GM13976 (cell line): ENCODE measurements at regions not wholly inside any gene's neighbourhood (a gene's known extent, or its start where the extent isn't known, plus 50 kb on each side); places are given as distances from the start of the nearest gene placed in this dataset.

Experiments
- DNase-seq: peaks from one replicate; pipeline ENCODE4 v3.0.0; 2012; ENCODE audit warnings: low spot score
- CTCF ChIP-seq: IDR thresholded peaks from 2 replicates; pipeline ENCODE4 v1.5.1; 2012; ENCODE audit warnings: borderline replicate concordance, mild to moderate bottlenecking; ENCODE audit not compliant: insufficient read depth; ENCODE audit errors: extremely low read depth, missing control alignments, control extremely low read depth
- in situ Hi-C: fragments of 300-500 bp; cut with MboI; formaldehyde crosslinking; loops from one replicate; pipeline ENCODE4 v1.12.0; 2022; ENCODE audit warnings: low sequenced_read_pairs, mixed read lengths, inconsistent platforms; ENCODE audit not compliant: unreplicated experiment

GRCh38 chr4:181475781-181476507, 767.3 kb upstream of the TENM3 start:
- no peak for TF ChIP-seq CTCF
- in situ Hi-C loops, result no loop called here
- no peak for DNase-seq

- in situ Hi-C loops, result no loop called here
- no peak for TF ChIP-seq CTCF
- DNase-seq, result no peak
Measured at GRCh38 chr4:181476508-181476890, 766.7 kb upstream of the TENM3 start.

- TF ChIP-seq CTCF, result no peak
- no peak for DNase-seq
- in situ Hi-C loops, result no loop called here
Measured at GRCh38 chr4:181477591-181477990, 765.6 kb upstream of the TENM3 start.

- no peak for TF ChIP-seq CTCF
- in situ Hi-C loops, result no loop called here
- no peak for DNase-seq
Measured at GRCh38 chr4:181478656-181479055, 764.5 kb upstream of the TENM3 start.

GRCh38 chr4:181479141-181479540, 764.1 kb upstream of the TENM3 start:
- in situ Hi-C loops, result no loop called here
- DNase-seq, result no peak
- TF ChIP-seq CTCF, result no peak

GRCh38 chr4:181484396-181484795, 758.8 kb upstream of the TENM3 start:
- DNase-seq, result no peak
- no peak for TF ChIP-seq CTCF
- in situ Hi-C loops, result no loop called here
